Heart left ventricle (tissue), 16 donors: ENCODE measurements at regions not wholly inside any gene's neighbourhood (a gene's known extent, or its start where the extent isn't known, plus 50 kb on each side); places are given as distances from the start of the nearest gene placed in this dataset.
A peak's percentile ranks its signal among the peaks of the same experiment; 100 is the strongest.

Experiments used
- ATAC-seq, 4 donors: fragments of 200-7000 bp; cut with Tn5 transposase; one replicate each; pipeline ENCODE4 v1.9.1; 2020 to 2022; ENCODE audit warnings: moderate library complexity in 4 of 4, mild to moderate bottlenecking in 3 of 4, moderate number of reproducible peaks in 1 of 4
- DNase-seq, 5 donors: peaks; one replicate each; pipeline ENCODE4 v3.0.0-alpha.2; 2020
- H3K27ac ChIP-seq, 12 donors: fragments of 200-600 bp; sonication (generic) in 4 of 12; one replicate each; pipeline versions ENCODE4 v1.5.0 to v1.8.0; 2016 to 2022; ENCODE audit warnings: mild to moderate bottlenecking in 2 of 12
- H3K27me3 ChIP-seq, 9 donors: fragments of 200-600 bp; sonication (generic) in 2 of 9; one replicate each; pipeline versions ENCODE4 v1.5.1 to v1.8.0; 2016 to 2022; ENCODE audit warnings: mild to moderate bottlenecking in 3 of 9
- H3K36me3 ChIP-seq, 9 donors: fragments of 200-600 bp; sonication (generic) in 2 of 9; one replicate each; pipeline versions ENCODE4 v1.5.0 to v1.8.0; 2018 to 2022; ENCODE audit warnings: mild to moderate bottlenecking in 2 of 9
- H3K4me1 ChIP-seq, 12 donors: fragments of 200-600 bp; sonication (generic) in 4 of 12; one replicate each; pipeline versions ENCODE4 v1.5.0 to v1.8.0; 2016 to 2022; ENCODE audit warnings: mild to moderate bottlenecking in 3 of 12
- H3K4me3 ChIP-seq, 12 donors: fragments of 200-600 bp; sonication (generic) in 4 of 12; one replicate each; pipeline versions ENCODE4 v1.5.0 to v1.8.0; 2017 to 2022; ENCODE audit warnings: mild to moderate bottlenecking in 9 of 12, moderate library complexity in 4 of 12
- H3K9me3 ChIP-seq, 12 donors: fragments of 200-600 bp; sonication (generic) in 4 of 12; one replicate each; pipeline versions ENCODE4 v1.5.0 to v1.8.0; 2016 to 2022; ENCODE audit warnings: mild to moderate bottlenecking in 1 of 12
- POLR2A ChIP-seq, 2 donors: fragments of 450-650 bp; IDR thresholded peaks; one replicate each; pipeline ENCODE4 v1.6.1; 2017; ENCODE audit warnings: antibody characterized with exemption in 2 of 2, mild to moderate bottlenecking in 2 of 2, moderate library complexity in 2 of 2
- WGBS, 4 donors: extraction: QIAGEN DNeasy Blood & Tissue Kit in 2 of 4; methylation state at CpG; one replicate each; pipeline versions ENCODE4 v1.1.5 to v1.1.7; 2013 to 2018; 5-methylcytosine and 5-hydroxymethylcytosine counted together
- intact Hi-C, 10 donors: fragments of 100-400 bp; cut with DNase I; formaldehyde crosslinking; loops; one replicate each; pipeline versions ENCODE4 v1.11.1 to v1.14.2; 2022
- TF ChIP-seq, protein P1 (sequence below), 12 donors: fragments of 200-600 bp; sonication (generic) in 4 of 12; IDR thresholded peaks; one replicate each; pipeline versions ENCODE4 v1.5.0 to v1.8.0; 2018 to 2022; ENCODE audit warnings: antibody characterized with exemption in 12 of 12, mild to moderate bottlenecking in 5 of 12
- donor health status: ischemic (EF 13 %, LVEDD 7.1; RV severe dilation, severe dysfunction).
- donor health status: healthy with polysubstance abuse.
- donor health status: DM: no; HTN: yes; CAD: no.
- donor health status: DM: no; HTN: no; CAD: no.
- donor health status: ischemic (EF 25% LVEDD 6.9; RV normal size, moderate dysfunction).
- donor health status: ischemic (EF 25% LVEDD 5.7; RV mildly dilated, moderate dysfunction).
- donor health status: healthy.
- donor health status: DM: yes; HTN: yes; CAD: no.
- donor health status: ischemic (EF 35%, LVEDD 5.7; RV mildly dilated, moderate dysfunction).
- donor health status: nonischemic (EF 11% LVEDD 7.7; RV severe dilation, severe dysfunction).
- donor health status: DM: yes; HTN: yes; CAD: no.
- donor health status: PGD.
- donor health status: ischemic (EF 29% LVEDD 5.4; RV normal size, mild dysfunction).
- donor health status: nonischemic (EF 23%, LVEDD 6.1; RV moderate dilation, normal function).

DNA sequence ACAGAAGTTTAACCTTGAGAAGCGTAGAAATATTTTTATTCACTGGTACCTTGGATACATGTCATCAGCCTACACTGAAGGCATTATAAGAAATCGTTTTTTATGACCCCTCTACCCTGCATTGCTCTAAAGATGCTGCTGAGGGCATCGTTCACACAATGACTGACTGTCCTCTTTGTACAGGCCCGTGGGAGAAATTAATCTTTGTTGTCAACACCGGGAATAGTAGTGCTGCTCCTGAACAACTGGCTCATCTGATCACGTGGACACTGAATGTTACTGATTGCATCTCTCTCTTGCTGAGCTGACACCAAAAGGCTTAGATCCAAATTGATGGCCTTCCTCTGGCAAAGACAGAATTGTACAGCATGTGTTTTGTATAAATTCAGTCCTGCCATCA is 157.1 kb upstream of the SMLR1 start:
- Histone ChIP-seq H3K9me3 (no peaks in the 10 kb centered on the region), H3K27me3 (no peaks in the 10 kb centered on the region), H3K4me1 (peaks cover 0 to 7% (median 0%) of the 10 kb centered on the region in 12 donors), H3K4me3 (no peak overlapping the region), H3K36me3 (no peaks in the 10 kb centered on the region), H3K27ac (no peak overlapping the region)
- DNase-seq (no peak), ATAC-seq (no peak)
- intact Hi-C loops = loop anchor here in 1 of 10 donors (10.0 kb wide), 1 partner anchor 305 kb away; the partner anchor contains the start of gene TMEM200A
- 48 to 59% (median 51%) methylated on average over 6 of the region's 6 CpGs for WGBS, 4 donors
- TF ChIP-seq, protein P1, sequence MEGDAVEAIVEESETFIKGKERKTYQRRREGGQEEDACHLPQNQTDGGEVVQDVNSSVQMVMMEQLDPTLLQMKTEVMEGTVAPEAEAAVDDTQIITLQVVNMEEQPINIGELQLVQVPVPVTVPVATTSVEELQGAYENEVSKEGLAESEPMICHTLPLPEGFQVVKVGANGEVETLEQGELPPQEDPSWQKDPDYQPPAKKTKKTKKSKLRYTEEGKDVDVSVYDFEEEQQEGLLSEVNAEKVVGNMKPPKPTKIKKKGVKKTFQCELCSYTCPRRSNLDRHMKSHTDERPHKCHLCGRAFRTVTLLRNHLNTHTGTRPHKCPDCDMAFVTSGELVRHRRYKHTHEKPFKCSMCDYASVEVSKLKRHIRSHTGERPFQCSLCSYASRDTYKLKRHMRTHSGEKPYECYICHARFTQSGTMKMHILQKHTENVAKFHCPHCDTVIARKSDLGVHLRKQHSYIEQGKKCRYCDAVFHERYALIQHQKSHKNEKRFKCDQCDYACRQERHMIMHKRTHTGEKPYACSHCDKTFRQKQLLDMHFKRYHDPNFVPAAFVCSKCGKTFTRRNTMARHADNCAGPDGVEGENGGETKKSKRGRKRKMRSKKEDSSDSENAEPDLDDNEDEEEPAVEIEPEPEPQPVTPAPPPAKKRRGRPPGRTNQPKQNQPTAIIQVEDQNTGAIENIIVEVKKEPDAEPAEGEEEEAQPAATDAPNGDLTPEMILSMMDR (IDR thresholded peaks at IDR 0.05) = no peak
- no peak for TF ChIP-seq POLR2A (IDR thresholded peaks at IDR 0.05)

DNA sequence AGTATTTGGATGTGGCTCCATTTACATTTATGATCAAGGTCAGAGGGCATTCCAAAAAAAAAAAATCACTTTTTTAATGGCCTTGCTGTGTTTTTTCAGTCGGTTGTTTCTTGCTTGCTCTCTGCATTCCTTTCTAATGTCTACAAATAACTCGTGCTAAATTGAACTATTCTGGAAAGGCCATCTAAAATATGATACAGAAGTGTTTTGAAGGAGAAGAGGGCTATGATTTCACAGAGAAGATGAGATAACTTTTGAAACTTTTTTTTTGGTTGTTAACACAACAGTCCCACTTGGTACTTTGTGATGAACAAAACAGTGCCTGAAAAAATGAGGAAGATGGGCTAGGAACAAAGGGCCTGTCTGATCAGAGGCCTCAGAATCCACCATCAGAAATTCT is 156.1 kb upstream of the SMLR1 start:
- no peak for DNase-seq
- no peaks in the 10 kb centered on the region for H3K36me3 ChIP-seq
- ATAC-seq = no peak
- H3K27me3 ChIP-seq = no peaks in the 10 kb centered on the region
- TF ChIP-seq, protein P1 (IDR thresholded peaks at IDR 0.05) = no peak
- intact Hi-C loops = loop anchor here in 1 of 10 donors (10.0 kb wide), 1 partner anchor 306 kb away; the partner anchor contains the start of gene TMEM200A
- H3K9me3 ChIP-seq = no peaks in the 10 kb centered on the region
- no peak overlapping the region for H3K4me3 ChIP-seq
- 47 to 67% (median 54%) methylated on average over 2 of the region's 2 CpGs for WGBS, 4 donors
- H3K4me1 ChIP-seq = peaks cover 0 to 10% (median 0%) of the 10 kb centered on the region in 12 donors
- peak overlapping the region in 2 of 12 donors; percentile 31 to 41 for H3K27ac ChIP-seq

DNA sequence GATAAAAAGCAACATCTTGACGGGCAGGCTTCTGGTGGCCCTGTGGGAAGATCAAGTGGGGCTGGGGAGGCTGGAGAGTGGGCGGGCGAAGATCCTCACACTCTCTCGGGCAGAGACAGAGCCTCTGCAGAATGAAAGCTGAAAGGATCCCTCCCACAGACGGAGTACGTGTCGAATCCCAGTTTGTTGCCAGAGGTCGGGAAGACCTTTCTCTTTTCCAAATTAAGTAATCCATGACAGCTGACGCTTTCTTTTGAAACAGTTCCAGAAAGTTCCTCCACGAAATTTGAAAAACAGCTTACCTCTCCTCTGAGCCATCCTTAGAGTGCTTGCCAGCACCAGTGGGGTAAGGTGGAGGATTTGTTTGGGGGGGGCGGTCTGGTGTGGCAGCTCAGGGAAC is 155.6 kb upstream of the SMLR1 start:
- Histone ChIP-seq H3K36me3 (no peaks in the 10 kb centered on the region), H3K27me3 (no peaks in the 10 kb centered on the region), H3K4me1 (peaks cover 0 to 10% (median 0%) of the 10 kb centered on the region in 12 donors), H3K9me3 (no peaks in the 10 kb centered on the region), H3K27ac (peak overlapping the region in 2 of 12 donors; percentile 31 to 41), H3K4me3 (no peak overlapping the region)
- DNase-seq (peak in 4 of 5 donors; percentile 19 to 35 (median 26)), ATAC-seq (peak; percentile 32 to 63 (median 50))
- TF ChIP-seq POLR2A (IDR thresholded peaks at IDR 0.05) = no peak
- TF ChIP-seq, protein P1 (IDR thresholded peaks at IDR 0.05) = no peak
- intact Hi-C loops = loop anchor here in 1 of 10 donors (10.0 kb wide), 1 partner anchor 307 kb away; the partner anchor contains the start of gene TMEM200A
- 50 to 68% (median 53%) methylated on average over 11 of the region's 11 CpGs for WGBS, 4 donors

DNA sequence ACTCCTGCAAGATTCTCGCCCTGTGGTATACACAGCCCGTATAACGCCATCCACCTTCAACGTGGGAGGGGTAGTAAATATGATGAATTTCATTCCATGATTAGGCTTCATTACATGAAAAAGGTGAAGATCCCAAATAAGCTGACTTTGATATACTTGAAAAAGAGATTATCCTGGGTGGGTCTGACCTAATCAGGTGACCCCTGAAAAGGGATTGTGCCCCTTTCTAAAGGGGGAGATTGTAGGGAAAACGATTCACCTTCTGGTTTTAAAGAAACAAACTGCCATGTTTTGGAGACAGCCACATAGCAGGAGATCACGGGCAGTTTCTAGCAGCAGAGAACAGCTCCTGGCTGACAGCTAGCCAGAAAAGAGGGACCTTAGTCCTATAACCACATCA is 155.1 kb upstream of the SMLR1 start:
- DNase-seq = no peak
- intact Hi-C loops = loop anchor here in 1 of 10 donors (10.0 kb wide), 1 partner anchor 307 kb away; the partner anchor contains the start of gene TMEM200A
- Histone ChIP-seq H3K36me3 (no peaks in the 10 kb centered on the region), H3K4me1 (peaks cover 0 to 10% (median 0%) of the 10 kb centered on the region in 12 donors), H3K9me3 (peaks cover 0 to 4% (median under 1%) of the 10 kb centered on the region in 12 donors), H3K27me3 (no peaks in the 10 kb centered on the region), H3K27ac (no peak overlapping the region), H3K4me3 (no peak overlapping the region)
- 81 to 89% (median 86%) methylated on average over 6 of the region's 6 CpGs for WGBS, 4 donors
- TF ChIP-seq POLR2A (IDR thresholded peaks at IDR 0.05) = no peak
- ATAC-seq = no peak

DNA sequence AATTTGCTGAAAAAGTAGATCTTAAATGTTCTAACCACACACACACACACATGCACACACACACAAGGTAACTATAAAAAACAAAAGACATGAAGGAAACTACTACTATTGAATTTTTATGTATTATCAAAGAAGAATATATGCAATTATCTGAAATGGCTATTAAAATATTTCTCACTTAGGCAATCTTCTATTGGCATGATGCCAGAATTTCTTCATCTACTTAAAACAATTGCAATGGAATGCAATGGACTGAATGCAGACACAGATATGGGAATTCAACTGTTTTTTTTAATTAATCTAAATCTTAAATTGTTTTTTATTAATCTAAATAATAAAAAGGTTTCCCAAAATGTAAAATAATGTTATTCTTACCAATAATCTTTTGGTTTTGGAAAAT is 152.6 kb upstream of the SMLR1 start:
- H3K4me3 ChIP-seq = no peak overlapping the region
- intact Hi-C loops = loop anchor here in 1 of 10 donors (10.0 kb wide), 1 partner anchor 310 kb away; the partner anchor contains the start of gene TMEM200A
- no peak overlapping the region for H3K27ac ChIP-seq
- peaks cover 0 to 21% (median 6%) of the 10 kb centered on the region in 12 donors for H3K9me3 ChIP-seq
- TF ChIP-seq POLR2A (IDR thresholded peaks at IDR 0.05) = no peak
- TF ChIP-seq, protein P1 (IDR thresholded peaks at IDR 0.05) = no peak
- no peak for DNase-seq
- no peaks in the 10 kb centered on the region for H3K36me3 ChIP-seq
- H3K4me1 ChIP-seq = peaks cover 0 to 10% (median 0%) of the 10 kb centered on the region in 12 donors
- no peak for ATAC-seq
- H3K27me3 ChIP-seq = no peaks in the 10 kb centered on the region
